ENCODE measurements at regions not wholly inside any gene's neighbourhood (a gene's known extent, or its start where the extent isn't known, plus 50 kb on each side); places are given as distances from the start of the nearest gene placed in this dataset.

DNA sequence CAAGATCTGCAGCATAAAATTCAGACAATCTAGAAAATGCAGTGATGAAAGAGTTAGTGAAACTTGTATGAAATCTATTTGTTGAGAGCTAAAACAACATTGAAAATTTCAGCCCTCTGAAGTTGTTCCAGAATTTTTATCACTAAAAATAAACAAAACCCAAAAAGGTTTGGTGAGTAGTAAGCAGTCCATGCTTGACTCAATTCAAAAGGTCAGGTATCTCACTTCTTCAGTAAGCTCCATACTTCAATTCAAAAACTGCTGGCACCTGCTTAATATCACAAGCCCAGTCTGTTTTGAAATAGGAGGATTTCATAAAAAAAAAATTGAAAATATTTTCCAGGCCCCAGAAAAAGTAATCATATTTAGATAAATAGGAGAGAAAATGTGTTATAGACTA lies 894.4 kb downstream of the SLITRK5 start:
- Histone ChIP-seq H3K27ac (no peak overlapping the region), H3K4me3 (no peak overlapping the region), H3K9me2 (replicated peaks; ENCODE audit: insufficient read depth) (no peaks in the 10 kb centered on the region), H3K36me3 (replicated peaks; ENCODE audit: insufficient read depth, low read depth) (no peaks in the 10 kb centered on the region), H3K9me3 (ENCODE audit: low read depth) (no peaks in the 10 kb centered on the region), H3K4me1 (ENCODE audit: insufficient read depth) (no peaks in the 10 kb centered on the region), H4K20me1 (ENCODE audit: insufficient read depth, poor library complexity, severe bottlenecking) (no peaks in the 10 kb centered on the region), H3K27me3 (no peaks in the 10 kb centered on the region), H3K79me2 (no peaks in the 10 kb centered on the region), H3K4me2 (no peak overlapping the region), H2AFZ (no peak overlapping the region)
- TF ChIP-seq EZH2 (IDR thresholded peaks at IDR 0.05; ENCODE audit: borderline replicate concordance) (no peak), EZH2phosphoT487 (IDR thresholded peaks at IDR 0.05; ENCODE audit: low read depth, severe bottlenecking, unreplicated experiment) (no peak)
- TF ChIP-seq, protein P1, sequence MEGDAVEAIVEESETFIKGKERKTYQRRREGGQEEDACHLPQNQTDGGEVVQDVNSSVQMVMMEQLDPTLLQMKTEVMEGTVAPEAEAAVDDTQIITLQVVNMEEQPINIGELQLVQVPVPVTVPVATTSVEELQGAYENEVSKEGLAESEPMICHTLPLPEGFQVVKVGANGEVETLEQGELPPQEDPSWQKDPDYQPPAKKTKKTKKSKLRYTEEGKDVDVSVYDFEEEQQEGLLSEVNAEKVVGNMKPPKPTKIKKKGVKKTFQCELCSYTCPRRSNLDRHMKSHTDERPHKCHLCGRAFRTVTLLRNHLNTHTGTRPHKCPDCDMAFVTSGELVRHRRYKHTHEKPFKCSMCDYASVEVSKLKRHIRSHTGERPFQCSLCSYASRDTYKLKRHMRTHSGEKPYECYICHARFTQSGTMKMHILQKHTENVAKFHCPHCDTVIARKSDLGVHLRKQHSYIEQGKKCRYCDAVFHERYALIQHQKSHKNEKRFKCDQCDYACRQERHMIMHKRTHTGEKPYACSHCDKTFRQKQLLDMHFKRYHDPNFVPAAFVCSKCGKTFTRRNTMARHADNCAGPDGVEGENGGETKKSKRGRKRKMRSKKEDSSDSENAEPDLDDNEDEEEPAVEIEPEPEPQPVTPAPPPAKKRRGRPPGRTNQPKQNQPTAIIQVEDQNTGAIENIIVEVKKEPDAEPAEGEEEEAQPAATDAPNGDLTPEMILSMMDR (IDR thresholded peaks at IDR 0.05; ENCODE audit: poor library complexity), result no peak
- no peak for DNase-seq (ENCODE audit: low spot score)

DNA sequence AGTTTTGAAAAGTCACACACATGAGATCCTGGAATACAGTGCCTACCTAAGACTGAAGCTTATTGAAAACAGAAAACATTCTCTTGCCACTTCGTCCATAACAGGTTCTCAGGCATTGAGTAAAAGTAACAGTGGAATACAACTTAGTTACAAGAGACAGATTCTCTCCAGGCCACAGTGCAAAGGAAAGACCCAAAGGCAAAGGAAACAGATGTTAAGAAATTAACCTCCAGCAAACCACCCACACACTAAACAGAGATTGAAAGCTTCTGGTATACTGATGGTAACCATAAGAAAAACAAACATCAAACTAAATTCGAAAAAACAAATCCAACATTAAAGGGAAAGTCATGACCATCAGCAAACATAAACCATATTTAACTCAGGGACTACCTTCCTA lies 914.7 kb downstream of the SLITRK5 start:
- Histone ChIP-seq H3K4me3 (no peak overlapping the region), H3K27ac (no peak overlapping the region), H3K79me2 (no peaks in the 10 kb centered on the region), H3K4me1 (ENCODE audit: insufficient read depth) (no peaks in the 10 kb centered on the region), H3K4me2 (no peak overlapping the region), H3K27me3 (no peaks in the 10 kb centered on the region), H2AFZ (no peak overlapping the region), H4K20me1 (ENCODE audit: insufficient read depth, poor library complexity, severe bottlenecking) (no peaks in the 10 kb centered on the region), H3K9me2 (replicated peaks; ENCODE audit: insufficient read depth) (no peaks in the 10 kb centered on the region), H3K36me3 (replicated peaks; ENCODE audit: insufficient read depth, low read depth) (no peaks in the 10 kb centered on the region), H3K9me3 (ENCODE audit: low read depth) (no peaks in the 10 kb centered on the region)
- DNase-seq (ENCODE audit: low spot score), result no peak
- TF ChIP-seq, protein P1 (IDR thresholded peaks at IDR 0.05; ENCODE audit: poor library complexity), result no peak
- no peak for TF ChIP-seq EZH2 (IDR thresholded peaks at IDR 0.05; ENCODE audit: borderline replicate concordance)
- TF ChIP-seq EZH2phosphoT487 (IDR thresholded peaks at IDR 0.05; ENCODE audit: low read depth, severe bottlenecking, unreplicated experiment), result no peak
- 63% methylated on average over 2 of the region's 2 CpGs for WGBS (ENCODE audit: low lambda C conversion rate, missing lambda C conversion rate)

DNA sequence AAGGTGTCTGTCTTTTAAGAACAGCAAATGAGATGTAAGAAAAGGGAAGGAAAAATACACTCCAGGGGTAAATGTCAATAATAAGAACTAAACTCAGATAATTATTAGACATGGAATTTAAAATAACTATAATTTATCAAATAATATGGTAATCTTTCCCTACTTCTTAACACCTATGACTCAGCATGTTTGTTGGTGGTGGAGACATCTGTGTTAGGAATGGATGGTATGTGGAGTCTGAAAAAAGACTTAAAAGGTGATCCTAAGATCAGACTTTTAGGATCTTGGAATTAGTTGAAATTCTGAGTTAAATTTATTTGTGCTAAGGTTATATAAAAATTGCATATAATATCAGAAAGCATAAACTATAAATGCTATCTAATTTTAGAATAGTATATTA lies 915.1 kb downstream of the SLITRK5 start:
- H3K4me2 ChIP-seq, result no peak overlapping the region
- no peaks in the 10 kb centered on the region for H3K4me1 ChIP-seq (ENCODE audit: insufficient read depth)
- H2AFZ ChIP-seq, result no peak overlapping the region
- no peak overlapping the region for H3K27ac ChIP-seq
- no peaks in the 10 kb centered on the region for H3K9me3 ChIP-seq (ENCODE audit: low read depth)
- TF ChIP-seq, protein P1 (IDR thresholded peaks at IDR 0.05; ENCODE audit: poor library complexity), result no peak
- TF ChIP-seq EZH2phosphoT487 (IDR thresholded peaks at IDR 0.05; ENCODE audit: low read depth, severe bottlenecking, unreplicated experiment) (no peak), EZH2 (IDR thresholded peaks at IDR 0.05; ENCODE audit: borderline replicate concordance) (no peak)
- no peaks in the 10 kb centered on the region for H3K79me2 ChIP-seq
- no peaks in the 10 kb centered on the region for H3K27me3 ChIP-seq
- H4K20me1 ChIP-seq (ENCODE audit: insufficient read depth, poor library complexity, severe bottlenecking), result no peaks in the 10 kb centered on the region
- no peaks in the 10 kb centered on the region for H3K9me2 ChIP-seq (replicated peaks; ENCODE audit: insufficient read depth)
- H3K4me3 ChIP-seq, result no peak overlapping the region
- no peaks in the 10 kb centered on the region for H3K36me3 ChIP-seq (replicated peaks; ENCODE audit: insufficient read depth, low read depth)
- DNase-seq (ENCODE audit: low spot score), result no peak

DNA sequence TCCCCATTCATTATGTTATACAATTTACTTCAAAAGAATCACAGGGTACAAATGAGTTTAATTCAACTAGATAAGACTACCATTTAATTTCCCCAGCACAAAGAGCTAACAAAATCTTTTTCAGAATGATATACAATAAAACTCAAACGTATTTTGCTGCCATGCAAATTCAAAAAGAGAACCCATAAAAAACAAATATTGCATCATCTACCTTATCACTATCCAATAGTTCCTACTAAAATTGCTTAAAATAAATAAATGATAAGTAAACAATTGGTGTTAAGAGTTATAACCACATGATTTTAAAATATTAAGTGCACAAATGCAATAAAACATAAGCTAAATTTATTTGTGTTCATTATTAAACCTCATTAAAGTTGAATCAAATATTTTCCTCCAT lies 919.4 kb downstream of the SLITRK5 start:
- Histone ChIP-seq H3K36me3 (replicated peaks; ENCODE audit: insufficient read depth, low read depth) (no peaks in the 10 kb centered on the region), H3K9me3 (ENCODE audit: low read depth) (no peaks in the 10 kb centered on the region), H3K4me1 (ENCODE audit: insufficient read depth) (no peaks in the 10 kb centered on the region), H3K27ac (no peak overlapping the region), H3K27me3 (no peaks in the 10 kb centered on the region), H3K4me3 (no peak overlapping the region), H2AFZ (no peak overlapping the region), H3K9me2 (replicated peaks; ENCODE audit: insufficient read depth) (no peaks in the 10 kb centered on the region), H3K4me2 (no peak overlapping the region), H3K79me2 (no peaks in the 10 kb centered on the region), H4K20me1 (ENCODE audit: insufficient read depth, poor library complexity, severe bottlenecking) (no peaks in the 10 kb centered on the region)
- DNase-seq (ENCODE audit: low spot score), result no peak
- TF ChIP-seq EZH2phosphoT487 (IDR thresholded peaks at IDR 0.05; ENCODE audit: low read depth, severe bottlenecking, unreplicated experiment), result no peak
- TF ChIP-seq, protein P1 (IDR thresholded peaks at IDR 0.05; ENCODE audit: poor library complexity), result no peak
- 51% methylated on average over 1 of the region's 1 CpG for WGBS (ENCODE audit: low lambda C conversion rate, missing lambda C conversion rate)
